Anterior cingulate cortex (tissue), 58 donors: ENCODE measurements at regions not wholly inside any gene's neighbourhood (a gene's known extent, or its start where the extent isn't known, plus 50 kb on each side); places are given as distances from the start of the nearest gene placed in this dataset.

Source experiments
- DNase-seq, 58 donors: peaks; one replicate each; lab custom pipeline; 2025; lab: John Stamatoyannopoulos, UW

DNA sequence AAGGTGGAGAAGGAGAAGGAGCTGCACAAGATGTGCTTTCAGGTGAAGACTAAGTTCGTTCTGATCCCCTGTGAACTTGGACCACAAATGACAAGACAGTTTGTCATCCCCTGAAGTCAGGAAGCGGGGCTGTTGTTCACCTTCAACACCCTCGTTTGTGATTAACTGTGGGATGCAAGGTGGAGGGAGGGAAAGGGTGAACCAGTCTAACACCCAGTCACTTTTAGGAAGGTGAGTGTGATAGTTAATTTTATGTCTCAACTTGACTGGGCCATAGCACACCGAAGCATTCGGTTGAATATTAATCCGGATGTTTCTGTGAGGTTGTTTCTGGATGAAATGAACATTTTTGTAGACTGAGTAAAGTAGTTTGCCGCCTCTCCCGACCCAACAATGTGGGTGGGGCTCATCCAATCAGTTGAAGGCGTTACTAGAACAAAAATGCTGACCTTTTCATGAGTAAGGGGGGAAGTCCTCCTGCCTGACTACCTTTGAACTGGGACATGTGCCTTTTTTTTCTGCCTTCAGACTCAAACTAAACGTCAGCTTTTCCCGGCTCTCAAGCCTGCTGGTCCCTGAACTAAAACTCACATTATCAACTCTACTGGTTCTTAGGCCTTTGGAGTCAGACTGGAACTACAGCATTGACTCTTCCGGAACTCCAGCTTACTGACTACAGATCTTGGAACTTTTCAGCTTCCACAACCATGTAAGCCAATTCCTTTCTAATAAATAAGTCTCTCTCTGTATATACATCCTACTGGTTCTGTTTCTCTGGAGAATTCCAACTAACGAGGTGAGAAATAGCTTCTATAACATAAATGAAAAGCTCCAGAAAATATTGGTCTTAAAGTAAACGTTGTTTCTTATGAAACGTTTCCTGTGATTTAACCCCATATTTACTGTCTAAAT is 264.0 kb upstream of the SLITRK3 start:
- DNase-seq, result no peak

DNA sequence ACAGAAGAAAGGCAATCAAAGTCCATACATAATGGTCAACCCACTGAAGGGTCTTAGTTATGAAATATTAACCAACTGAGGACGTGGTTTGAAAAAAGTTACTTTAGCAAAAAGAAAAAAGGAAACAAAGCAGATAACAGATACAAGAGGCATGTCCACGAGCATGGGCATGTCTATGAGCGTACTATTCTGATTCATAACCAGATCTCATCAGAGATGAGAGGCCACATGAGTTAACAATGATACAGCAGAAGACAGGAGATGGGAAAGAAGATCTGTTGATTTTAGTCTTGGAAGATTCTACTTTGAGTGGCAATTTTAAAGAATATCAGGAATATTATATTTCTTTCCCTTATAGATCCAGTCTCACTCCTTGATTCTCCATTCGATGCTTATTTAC is 262.9 kb upstream of the SLITRK3 start:
- no peak for DNase-seq

DNA sequence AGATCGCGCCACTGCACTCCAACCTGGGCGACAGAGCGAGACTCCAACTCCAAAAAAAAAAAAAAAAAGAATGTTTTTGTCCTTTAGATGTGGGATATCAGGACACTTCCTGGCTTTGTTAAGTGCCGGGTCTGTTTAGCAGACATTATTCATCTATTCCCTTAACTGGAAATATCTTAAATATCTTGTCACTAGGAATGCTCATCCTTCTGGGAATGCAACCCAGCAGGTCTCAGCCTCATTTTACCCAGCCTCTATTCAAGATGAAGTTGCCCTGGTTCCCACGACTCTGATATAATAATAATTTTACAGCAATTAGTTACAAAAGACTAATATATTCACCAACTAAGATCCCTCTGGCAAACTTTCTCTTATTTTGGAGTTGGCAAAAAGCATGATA is 260.9 kb upstream of the SLITRK3 start:
- no peak for DNase-seq

DNA sequence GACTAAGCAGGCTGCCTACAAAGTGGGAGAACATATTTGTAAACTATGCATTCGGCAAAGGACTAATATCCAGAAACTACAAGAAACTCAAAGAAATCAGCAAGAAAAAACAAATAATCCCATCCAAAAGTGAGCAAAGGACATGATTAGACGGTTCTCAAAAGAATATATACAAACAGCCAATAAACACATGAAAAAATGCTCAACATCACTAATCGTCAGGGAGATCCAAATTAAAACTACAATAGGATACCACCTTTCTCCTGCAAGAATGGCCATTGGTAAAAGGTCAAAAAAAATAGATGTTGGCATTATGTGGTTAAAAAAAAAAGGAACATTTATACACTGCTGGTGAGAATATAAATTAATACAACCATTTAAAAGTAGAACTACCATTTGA is 259.6 kb upstream of the SLITRK3 start:
- no peak for DNase-seq

DNA sequence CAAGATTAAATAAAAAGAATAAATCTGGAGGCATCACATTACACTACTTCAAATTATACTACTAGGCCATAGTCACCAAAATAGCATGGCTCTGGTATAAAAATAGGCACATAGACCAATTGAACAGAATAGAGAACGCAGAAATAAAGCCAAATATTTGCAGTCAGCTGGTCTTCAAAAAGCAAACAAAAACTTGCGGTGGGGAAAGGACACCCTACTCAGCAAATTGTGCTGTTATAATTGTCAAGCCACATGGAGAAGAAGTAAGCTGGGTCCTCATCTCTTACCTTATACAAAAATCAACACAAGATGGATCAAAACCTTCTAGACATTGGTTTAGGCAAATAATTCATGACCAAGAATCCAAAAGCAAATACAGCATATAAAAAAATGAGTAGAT is 259.2 kb upstream of the SLITRK3 start:
- DNase-seq, result no peak

DNA sequence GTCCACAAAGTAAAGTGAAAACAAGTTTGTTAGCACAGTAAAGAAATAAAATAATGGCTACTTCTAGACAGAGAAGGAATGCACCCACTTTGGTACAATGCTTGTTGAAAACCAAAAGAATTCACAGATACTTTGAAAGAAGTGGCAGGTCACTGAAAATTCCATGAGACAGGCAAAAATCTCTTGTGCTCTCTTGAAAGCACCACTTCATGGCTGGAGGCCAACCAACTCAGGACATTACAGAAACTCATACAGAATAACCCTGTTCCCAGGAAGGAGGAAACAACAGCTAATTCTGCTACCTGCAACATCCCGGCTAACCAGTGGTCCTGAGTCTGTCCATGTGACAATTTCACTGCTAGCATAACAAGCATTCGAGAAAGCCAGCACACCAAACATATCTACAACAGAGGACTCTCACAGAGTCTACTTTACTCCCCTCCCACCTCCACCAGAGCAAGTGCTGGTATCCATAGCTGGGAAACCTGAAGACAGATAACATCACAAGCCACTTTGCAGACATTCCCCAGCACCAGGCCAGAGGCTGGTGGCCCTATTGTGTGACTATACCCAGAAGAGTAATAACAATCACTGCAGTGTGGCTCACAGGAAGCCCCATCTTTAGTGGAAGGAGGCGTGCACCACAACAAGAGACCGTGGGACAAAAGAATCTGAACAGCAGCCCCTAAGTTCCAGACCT is 255.3 kb upstream of the SLITRK3 start:
- DNase-seq, result no peak

DNA sequence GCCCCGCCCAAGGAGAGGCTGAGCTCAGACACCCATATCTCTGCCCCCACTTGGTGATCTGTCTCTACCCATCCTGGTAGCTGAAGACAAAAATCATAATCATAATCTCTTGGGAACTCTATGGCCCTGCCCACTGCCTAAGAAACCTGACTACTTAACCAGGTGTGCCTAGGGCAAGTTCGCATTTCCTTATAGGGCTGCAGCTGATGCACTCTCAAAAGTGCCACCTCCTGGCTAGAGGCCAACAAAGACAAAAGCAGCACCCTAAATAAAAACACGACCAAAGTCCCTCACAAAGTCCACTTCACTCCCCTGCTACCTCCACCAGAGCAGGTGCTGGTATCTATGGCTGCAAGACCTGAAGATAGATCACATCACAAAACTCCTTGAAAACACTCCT is 250.4 kb upstream of the SLITRK3 start:
- no peak for DNase-seq

DNA sequence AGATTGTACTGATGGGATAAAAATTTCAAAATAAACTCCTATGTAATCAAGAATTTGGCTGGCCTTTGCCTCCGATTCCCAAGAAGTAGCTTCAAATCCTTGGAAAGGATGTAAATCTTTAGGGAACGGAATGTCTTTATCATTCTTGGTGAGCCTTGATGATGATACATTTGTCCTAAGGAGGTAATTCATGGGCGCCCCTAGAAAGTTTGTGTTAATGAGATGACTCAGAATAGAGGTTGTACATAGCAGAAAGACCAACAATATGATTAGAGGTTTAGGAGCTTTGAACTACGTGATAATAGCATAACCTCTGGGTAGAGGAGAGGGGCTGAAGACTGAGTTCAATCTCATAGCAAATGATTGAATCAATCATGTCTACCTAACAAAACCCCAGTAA is 248.6 kb upstream of the SLITRK3 start:
- DNase-seq, result no peak

DNA sequence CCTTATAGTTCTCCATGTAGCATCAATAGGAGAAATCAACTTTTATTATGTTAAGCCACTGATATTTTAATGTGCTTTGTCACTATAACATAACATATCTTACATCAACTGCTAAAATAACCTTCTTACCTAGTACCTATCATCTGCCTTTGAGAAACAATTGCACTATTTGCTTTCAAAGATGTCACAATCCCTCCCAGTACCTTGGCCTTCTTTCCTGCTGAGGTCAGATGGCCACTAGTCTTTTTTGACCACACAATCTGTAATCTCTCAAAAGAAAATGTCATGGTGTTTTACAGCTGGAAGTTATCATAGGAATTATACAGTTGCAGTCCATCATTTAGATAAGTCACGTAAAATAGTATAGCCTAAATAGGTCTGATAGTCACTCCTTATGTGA is 247.5 kb upstream of the SLITRK3 start:
- DNase-seq, result no peak

DNA sequence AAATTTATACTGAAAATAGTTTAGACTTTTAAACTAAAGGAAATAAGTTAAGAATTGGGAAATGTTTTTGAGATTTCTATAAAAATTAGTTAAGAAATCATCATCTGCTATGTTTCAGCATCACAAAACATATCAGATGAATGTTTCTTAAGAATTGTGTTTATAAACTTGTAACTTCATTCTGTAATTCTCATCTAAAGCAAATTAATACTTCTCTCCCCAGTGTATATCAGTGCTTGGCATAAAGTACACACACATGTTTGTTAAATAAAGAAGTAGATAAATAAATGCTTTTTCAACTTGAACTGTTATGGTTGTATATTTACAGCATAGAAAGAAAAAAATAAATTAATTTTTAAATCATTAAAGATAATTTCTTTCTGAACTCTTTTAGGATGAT is 245.9 kb upstream of the SLITRK3 start:
- DNase-seq, result no peak

DNA sequence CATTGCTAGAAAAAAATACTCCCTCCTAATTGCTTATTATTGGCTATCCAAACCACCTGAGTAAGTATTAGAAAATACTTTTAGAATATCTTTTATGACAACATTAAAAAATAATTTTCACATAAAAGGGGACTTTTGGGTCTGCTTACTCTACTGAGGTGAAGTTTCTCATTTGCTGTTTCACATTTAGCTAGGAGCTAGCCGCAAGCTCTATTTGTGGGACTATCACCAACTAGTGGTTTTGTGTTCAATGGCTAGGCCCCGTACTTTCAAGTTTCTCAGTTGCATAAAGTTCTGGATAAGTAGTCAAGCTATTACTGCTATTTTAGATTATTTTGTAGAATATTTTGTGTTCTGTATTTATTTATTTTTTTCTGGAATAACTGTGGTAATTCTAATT is 244.2 kb upstream of the SLITRK3 start:
- no peak for DNase-seq

DNA sequence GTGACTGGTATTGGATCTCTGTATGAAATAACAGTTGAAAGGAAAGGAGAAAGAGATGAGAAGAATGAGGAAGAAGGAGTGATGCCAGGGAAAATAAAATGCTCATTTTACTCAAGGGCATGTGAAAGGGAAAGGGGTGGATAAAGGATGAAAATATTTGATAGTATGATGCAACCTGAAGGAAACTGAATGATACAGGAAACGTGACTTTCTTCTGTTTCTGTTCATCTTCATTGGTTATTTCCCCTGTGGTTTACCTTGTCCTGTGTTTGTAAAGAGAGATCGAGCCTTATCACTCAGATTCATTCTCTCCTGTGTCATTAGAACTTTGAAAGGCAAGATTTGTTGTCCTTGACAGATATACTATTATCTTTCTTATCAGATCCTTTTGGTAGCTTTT is 243.6 kb upstream of the SLITRK3 start:
- DNase-seq, result no peak

DNA sequence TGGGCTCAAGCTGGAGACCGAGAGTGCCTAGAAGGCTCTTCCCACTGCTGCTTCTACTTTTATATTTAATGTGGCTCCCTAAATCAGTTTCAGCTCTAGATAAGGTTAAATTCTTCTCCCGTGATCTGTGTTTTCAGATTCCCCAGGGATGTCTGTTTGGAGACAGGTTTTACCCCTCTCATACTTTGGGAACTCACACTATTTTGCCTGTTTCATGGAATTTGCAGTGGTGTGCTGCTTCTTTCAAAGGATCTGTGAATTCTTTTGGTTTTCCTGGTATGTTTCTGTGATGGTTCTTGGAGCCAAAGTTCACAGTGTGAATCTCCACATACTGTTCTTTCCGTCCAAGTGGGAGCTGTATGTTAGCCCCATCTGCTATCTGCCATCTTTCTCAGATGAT is 238.3 kb upstream of the SLITRK3 start:
- DNase-seq, result no peak

DNA sequence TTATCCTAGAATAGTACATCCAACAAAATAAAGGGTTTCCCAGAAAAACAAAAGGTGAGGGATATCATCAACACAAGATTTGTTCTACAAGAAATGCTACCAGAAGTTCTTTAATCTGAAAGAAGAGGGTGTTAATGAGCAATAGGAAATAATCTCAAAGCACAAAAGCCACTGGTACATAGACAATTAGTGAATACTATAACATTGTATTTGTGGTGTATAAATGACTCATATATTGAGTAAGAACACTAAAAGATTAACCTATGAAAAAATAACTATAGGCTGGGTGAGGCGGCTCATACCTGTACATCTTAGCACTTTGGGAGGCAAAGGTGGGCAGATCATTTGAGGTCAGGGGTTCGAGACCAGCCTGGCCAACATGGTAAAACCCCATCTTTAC is 210.2 kb upstream of the SLITRK3 start:
- no peak for DNase-seq

DNA sequence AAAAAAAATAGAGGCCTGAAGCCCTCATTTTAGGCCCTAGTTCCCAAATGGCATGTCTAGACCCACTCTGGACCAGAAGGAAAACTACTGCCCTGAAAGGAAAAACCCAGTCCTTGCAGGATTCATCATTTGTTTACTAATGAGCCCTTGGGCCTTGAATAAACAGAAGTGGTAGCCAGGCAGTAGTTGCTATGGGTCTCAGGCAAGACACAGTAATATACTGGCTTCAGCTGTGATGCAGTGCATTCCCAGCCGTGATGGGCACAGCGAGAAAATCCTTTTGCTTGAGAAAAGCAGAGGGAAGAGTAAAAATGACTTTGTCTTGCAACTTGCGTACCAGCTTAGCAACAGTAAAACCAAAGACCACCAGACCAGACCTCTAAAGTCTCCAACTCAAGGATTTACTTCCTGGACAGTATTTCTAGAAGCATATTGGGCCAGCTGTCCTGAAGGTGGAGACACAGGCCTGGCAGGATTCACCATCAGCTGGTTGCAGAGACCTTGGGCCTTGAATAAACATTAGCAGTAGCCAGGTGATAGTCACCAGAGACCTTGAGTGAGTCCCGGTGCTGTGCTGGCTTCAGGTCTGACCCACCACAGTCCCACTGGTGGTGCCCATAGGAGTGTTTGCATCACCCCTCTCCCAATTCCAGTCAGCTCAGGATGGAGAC is 208.3 kb upstream of the SLITRK3 start:
- DNase-seq, result no peak

DNA sequence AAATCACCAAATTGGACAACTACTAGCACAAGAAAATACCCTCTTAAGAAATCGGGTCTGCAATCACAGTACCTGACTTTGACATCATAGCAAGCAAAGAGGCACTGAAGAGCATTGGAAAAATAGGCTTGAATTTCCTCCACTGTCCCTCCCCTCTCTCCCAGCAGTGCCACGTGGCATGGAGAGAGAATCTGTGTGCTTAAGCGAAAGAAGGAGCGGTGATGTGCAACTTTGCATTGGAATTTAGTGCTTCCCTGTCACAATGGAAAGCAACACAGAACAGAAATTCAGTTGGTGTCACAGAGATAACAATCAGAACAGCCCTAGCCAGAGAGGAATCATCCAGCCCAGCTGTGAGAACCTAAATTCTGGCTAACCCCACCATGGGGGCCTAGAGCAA is 207.5 kb upstream of the SLITRK3 start:
- DNase-seq, result no peak

DNA sequence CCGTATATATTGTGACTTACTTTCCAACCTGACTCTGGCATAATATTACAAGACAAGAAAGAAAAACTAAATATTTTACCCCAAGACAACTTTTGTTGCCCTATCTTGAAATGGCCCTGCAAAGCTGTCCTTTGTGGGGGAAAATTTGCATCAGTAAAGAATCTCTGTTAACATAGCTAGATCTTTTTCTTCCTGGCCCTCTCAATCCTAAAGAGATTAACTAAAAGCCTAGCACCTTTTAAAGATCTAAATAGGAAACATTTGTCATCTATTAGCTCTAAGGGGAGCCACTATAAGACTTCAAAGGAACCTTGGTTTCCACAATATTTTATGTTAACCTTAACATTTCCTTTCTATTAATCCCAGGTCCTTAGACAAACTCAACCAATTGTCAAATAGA is 199.0 kb upstream of the SLITRK3 start:
- DNase-seq, result no peak

DNA sequence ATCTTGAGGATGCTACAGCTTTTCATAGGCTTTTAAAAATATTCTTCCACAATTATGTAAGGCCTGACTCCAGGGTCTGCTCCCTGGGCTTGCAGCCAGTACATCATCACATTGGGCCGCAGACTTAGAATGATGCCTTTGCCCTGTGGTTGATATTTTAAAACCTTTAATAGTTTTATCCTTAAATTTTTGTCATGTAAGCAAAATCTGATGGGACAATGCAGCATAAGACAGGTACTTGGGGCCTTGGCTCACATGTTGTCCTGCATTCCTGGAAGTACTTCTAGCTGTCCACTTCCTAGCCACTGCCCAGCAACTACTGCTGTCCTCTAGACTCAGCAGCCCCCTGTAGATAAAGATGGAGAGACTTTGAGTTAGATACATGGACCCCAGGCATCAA is 197.3 kb upstream of the SLITRK3 start:
- no peak for DNase-seq

DNA sequence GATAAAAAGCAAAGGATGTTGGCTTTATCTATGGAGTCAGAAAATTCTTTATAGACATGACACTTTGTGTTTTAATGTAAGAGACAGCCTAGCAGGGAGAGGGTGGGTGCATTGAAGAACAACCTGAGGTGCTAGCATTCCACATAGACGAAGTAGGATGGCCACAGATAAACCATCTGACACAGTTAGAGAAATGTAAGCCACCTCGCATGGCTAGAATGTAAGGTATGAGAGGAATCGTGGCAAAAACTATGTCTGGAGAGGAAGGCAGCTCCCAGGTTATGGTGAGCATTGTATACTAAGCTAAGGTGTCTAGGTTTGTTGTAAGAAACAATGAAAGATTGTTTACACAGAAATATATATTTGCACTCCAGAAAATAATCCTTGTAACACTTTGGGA is 194.0 kb upstream of the SLITRK3 start:
- DNase-seq, result no peak

DNA sequence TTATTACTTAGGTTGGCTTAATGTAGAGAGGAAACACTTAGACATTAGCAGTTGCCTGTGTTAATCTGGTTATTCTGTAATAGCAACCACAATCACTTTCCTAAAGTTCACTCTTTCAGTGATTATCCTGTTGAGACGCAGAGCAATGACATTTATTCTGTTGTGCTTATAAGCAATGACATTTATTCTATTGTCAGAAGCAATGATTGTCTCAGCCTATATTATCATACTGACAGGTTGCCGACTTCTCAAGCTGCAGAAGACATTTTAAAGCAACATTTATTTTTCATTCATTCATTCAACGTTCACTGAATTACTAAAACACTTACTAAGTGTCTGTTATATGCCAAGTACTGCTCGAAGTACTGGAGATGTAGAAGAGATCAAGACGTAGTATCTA is 193.5 kb upstream of the SLITRK3 start:
- no peak for DNase-seq

DNA sequence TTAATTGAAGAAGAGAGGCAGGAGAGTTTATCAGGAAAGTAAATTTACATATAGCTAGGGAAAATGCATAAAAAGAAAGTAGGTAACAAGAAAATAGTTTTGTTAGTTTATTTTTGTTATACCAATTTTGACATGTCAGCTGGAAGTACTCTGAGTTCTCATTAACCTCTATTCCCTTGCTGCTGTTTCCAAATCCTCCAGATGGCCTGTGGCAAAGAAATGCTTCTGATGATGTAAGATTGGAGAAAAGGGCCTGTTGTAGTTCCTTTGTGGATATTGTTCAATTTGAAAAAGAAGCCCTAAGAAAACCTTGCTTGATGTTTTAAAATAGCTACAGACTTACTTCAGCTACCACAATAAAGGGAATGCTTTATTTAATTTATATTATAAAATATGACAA is 192.9 kb upstream of the SLITRK3 start:
- DNase-seq, result peak in 2 of 58 donors; percentile 1 to 20

DNA sequence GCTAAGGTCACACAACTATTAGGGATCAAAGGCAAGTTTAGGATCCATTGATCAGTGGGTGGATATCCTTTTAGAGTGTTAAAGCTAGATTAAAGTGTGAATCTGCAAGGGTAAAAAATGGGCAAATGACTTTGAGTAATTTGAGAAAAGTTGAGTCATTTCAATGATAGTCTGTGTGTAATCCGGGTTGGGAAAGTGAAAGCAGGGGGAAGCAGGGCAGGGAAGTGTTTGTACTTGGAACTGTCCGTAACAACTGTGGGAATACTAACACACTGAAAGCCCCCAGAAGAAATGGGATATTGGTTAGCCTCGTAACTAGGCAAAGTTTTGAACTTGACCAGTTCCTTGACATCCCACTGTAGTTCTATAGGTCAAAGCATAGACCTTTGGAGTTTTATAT is 187.2 kb upstream of the SLITRK3 start:
- no peak for DNase-seq
